ENCODE measurements at regions not wholly inside any gene's neighbourhood (a gene's known extent, or its start where the extent isn't known, plus 50 kb on each side); places are given as distances from the start of the nearest gene placed in this dataset.
"Not testable (repeated sequence)": the region's sequence is repeated elsewhere in the genome, so short reads cannot be mapped to it uniquely, and the experiment has no call there.

DNA sequence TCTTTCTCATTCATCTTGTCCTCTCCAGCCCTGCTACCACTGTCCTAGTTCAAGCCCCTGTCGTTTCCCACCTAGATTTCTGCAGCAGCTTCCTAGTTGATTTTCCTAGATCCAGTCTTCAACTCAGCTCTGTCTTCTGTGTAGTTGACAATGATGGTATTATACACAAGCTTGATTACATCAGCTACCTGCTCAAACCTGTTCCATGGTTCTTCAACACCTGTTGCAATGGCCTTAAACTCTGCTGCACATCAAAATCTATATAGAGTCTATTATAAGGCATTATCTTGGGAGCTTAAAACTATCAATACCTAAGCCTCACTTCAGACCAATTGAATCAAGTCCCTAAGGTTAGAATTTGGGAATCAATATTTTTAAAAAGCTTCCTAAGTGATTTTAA, 71.7 kb upstream of the PELI2 start:
- DNase-seq (ENCODE audit: low read depth in 2 of 2): no peak

DNA sequence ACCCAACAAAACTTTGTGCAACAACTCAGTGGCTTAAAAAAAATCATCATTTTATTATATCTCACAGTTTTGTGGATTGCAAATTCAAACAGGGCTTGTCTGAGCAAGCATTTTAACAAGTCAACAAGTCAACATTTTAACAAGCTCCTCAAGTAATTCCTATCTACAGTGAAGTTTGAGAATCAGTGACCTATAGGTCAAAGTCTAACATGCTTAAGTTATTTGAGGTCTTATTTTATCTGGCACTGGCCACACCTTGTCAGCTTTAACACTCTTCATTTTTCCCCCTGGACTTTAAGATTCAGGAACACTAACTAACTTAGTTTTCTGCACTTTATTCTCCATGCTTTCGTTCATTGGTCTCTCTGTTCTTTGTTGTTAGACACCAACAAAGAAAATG, 71.2 kb upstream of the PELI2 start:
- DNase-seq (ENCODE audit: low read depth in 2 of 2): no peak

- DNase-seq (ENCODE audit: low read depth in 2 of 2): no peak
Observed at GRCh38 chr14:56049536-56049935, 68.7 kb upstream of the PELI2 start.

- DNase-seq (ENCODE audit: low read depth in 2 of 2): no peak
Observed at GRCh38 chr14:56055511-56055910, 62.7 kb upstream of the PELI2 start.

- DNase-seq (ENCODE audit: low read depth in 2 of 2): no peak
Observed at GRCh38 chr14:56056031-56056430, 62.2 kb upstream of the PELI2 start.

- DNase-seq (ENCODE audit: low read depth in 2 of 2): no peak
Observed at GRCh38 chr14:56057071-56057741, 61.0 kb upstream of the PELI2 start.

DNA sequence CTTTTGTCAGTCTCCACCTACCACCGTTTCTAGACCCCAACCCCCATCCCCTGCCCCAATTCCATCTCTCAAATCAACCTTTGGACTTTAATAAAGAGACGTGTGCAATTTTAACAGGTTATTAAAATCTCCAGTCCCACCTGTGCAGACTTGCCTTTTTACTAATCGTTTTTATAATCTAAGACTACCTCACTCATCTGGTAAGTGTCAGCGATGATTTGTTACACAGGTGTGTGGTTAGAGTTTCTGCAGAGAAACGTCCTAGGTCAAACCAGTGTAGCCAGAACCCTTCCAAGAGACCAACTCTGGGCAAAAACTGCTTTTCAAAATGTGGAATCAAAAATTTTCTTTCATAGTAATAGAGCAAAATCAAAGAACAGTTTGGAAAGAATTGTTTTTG, 60.4 kb upstream of the PELI2 start:
- no peak for DNase-seq (ENCODE audit: low read depth in 2 of 2)

DNA sequence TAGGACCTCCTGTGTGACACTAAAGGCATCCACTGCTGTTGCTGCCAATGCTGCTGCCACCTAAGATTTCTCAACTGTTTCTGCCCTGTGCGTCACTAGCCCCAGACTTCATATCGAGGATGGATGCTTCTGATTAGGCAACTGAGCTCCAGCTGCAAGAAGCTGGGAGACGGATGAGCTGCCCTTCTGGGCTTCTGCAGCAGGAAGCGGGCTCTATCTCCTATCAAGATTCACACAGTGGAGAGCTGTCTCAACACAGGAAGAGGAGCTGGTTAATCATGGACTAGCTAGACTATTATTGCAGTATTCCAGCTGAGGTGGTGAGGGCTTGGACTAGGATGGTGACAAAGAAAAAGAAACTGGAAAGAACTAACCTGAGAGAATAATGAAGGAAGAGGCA, 59.2 kb upstream of the PELI2 start:
- no peak for DNase-seq (ENCODE audit: low read depth in 2 of 2)

- no peak for DNase-seq (ENCODE audit: low read depth in 2 of 2)
Observed at GRCh38 chr14:56061051-56061450, 57.2 kb upstream of the PELI2 start.

DNA sequence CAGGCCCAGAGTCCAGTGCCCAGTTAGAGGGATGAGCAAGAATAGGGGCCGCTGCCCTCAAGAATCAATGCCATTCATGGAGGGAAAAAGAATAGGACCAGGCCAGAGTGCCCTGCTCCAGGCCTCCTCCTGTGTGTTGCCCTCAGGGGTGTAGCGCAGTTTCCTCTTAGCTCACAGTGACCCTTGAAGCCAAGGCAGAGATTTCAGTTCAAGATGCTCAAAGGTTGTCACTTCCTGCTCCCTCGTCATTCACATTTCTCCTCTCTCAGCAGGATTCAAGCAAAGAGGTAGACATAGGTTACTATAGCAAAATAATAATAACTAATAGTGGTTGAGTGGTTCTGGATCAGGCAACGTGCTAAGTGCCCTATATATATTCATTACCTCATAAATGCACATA, 55.1 kb upstream of the PELI2 start:
- no peak for DNase-seq (ENCODE audit: low read depth in 2 of 2)

DNA sequence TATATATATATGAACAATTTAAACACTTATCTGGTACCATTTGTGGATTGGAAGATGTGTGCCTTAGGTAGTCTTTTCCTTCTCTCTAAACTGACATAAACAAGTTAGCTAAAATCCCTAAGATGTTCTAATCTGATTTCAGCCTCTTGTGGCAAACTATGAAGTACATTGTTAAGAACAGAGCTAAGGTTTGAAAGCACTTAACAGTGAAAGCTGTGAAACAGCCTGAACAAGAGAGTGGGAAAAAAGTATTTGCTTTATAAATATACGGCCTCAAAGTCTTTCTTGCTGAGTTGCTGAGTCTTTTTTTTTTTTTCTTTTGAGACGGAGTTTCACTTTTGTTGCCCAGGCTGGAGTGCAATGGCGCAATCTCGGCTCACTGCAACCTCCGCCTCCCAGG, 53.7 kb upstream of the PELI2 start:
- no peak for DNase-seq (ENCODE audit: low read depth in 2 of 2)

DNA sequence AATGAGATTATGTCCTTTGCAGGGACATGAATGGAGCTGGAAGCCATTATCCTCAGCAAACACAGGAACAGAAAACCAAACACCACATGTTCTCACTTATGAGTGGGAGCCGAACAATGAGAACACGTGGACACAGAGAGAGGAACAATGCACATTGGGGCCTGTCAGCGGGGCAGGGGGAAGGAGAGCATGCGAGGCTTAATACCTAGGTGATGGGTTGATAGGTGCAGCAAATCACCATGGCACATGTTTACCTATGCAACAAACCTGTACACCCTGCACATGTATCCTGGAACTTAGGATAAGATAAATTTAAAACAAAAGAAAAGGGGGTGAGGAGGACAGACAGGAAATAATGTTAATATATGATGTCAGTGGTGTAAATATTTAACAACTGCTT, 53.0 kb upstream of the PELI2 start:
- DNase-seq (ENCODE audit: low read depth in 2 of 2): not testable (repeated sequence)

DNA sequence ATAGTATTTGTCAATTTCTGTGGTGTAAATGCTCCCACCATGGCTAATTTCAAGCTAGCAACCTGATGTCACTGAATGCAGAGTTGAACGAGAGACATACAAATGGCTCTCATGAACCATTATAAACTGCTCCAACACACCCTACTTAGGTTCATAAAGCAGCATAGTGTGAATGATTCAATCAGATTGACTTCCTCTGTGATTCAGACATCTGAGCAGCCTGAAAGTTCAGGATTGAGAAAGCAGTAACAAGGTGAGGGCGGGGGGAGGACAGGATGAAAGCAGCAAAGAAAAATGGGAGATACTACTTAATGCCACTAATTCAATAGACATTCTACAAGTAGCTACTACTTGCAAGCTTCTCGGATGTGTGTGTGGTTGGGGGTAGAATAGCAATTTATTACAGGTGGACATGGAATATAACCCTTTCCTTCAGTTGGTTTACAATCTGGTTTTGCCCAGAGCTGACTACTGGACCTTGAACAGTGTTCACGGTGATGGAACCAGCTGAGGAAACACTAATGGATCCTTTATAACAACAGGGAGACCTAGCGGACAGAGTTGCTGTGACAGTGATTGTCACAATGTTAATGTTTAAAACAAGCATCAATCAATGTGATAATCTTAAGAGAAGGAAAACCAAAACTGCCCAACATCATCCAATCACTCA, 52.5 kb upstream of the PELI2 start:
- no peak for DNase-seq (ENCODE audit: low read depth in 2 of 2)

Data from activated CD4-positive, alpha-beta T cell treated with anti-CD3 and anti-CD28 coated beads for 24 hours (primary cell).